ENCODE measurements at regions not wholly inside any gene's neighbourhood (a gene's known extent, or its start where the extent isn't known, plus 50 kb on each side); places are given as distances from the start of the nearest gene placed in this dataset.

DNA sequence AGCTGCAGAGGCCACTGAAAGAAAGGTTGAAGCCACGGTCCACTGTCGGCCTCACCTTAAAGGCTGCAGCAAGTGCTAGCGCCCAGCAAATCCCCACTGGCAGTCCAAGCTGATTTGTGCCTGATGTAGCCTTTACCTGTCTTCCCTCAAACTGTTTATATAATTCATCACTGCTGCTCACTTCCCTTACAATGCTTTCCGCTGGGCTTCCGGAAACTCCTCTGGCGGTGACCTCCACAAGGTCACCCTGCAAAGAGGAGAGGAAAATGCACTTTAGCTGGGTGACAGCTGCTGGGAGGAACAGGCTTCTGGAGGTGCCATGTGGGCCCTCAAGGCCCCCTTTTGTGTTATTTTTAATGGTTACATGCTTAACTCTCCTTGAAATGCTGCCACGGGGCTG lies 126.2 kb downstream of the CMPK2 start (continued):
- no peak for TF ChIP-seq GABPB1 (CRISPR knock-in tag; IDR thresholded peaks at IDR 0.05)

DNA sequence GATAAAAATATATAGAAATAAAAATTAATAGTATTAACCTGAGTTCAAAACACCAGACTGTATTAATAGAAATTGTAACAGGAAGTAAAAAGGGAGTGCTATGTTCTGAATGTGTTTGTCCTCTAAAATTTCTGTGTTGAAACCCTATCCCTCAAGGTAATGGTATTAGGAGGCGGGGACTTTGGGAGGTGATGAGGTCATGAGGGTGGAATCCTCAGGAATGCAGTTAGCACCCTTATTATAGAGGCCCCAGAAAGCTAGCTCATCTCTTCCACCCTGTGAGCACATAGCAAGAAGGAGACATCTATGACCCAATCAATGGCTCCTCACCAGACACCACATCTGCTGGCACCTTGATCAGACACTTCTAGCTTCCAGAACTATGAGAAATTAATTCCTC lies 124.5 kb downstream of the CMPK2 start:
- ATAC-seq (no peak), DNase-seq (ENCODE audit: low spot score) (no peak)
- H3K9me3 Mint-ChIP-seq: peaks cover 88% of the 10 kb centered on the region
- TF ChIP-seq, protein P1, sequence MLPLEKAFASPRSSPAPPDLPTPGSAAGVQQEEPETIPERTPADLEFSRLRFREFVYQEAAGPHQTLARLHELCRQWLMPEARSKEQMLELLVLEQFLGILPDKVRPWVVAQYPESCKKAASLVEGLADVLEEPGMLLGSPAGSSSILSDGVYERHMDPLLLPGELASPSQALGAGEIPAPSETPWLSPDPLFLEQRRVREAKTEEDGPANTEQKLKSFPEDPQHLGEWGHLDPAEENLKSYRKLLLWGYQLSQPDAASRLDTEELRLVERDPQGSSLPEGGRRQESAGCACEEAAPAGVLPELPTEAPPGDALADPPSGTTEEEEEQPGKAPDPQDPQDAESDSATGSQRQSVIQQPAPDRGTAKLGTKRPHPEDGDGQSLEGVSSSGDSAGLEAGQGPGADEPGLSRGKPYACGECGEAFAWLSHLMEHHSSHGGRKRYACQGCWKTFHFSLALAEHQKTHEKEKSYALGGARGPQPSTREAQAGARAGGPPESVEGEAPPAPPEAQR (CRISPR knock-in tag; IDR thresholded peaks at IDR 0.05): no peak
- TF ChIP-seq TP53 (CRISPR knock-in tag; IDR thresholded peaks at IDR 0.05) (no peak), ZNF317 (CRISPR knock-in tag; IDR thresholded peaks at IDR 0.05; ENCODE audit: borderline replicate concordance, low read depth) (no peak), MXD4 (CRISPR knock-in tag; IDR thresholded peaks at IDR 0.05; ENCODE audit: borderline replicate concordance) (no peak), NR1H2 (CRISPR knock-in tag; IDR thresholded peaks at IDR 0.05) (no peak)
- TF ChIP-seq, protein P2, sequence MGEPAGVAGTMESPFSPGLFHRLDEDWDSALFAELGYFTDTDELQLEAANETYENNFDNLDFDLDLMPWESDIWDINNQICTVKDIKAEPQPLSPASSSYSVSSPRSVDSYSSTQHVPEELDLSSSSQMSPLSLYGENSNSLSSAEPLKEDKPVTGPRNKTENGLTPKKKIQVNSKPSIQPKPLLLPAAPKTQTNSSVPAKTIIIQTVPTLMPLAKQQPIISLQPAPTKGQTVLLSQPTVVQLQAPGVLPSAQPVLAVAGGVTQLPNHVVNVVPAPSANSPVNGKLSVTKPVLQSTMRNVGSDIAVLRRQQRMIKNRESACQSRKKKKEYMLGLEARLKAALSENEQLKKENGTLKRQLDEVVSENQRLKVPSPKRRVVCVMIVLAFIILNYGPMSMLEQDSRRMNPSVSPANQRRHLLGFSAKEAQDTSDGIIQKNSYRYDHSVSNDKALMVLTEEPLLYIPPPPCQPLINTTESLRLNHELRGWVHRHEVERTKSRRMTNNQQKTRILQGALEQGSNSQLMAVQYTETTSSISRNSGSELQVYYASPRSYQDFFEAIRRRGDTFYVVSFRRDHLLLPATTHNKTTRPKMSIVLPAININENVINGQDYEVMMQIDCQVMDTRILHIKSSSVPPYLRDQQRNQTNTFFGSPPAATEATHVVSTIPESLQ (CRISPR knock-in tag; IDR thresholded peaks at IDR 0.05): no peak
- TF ChIP-seq, protein P3, sequence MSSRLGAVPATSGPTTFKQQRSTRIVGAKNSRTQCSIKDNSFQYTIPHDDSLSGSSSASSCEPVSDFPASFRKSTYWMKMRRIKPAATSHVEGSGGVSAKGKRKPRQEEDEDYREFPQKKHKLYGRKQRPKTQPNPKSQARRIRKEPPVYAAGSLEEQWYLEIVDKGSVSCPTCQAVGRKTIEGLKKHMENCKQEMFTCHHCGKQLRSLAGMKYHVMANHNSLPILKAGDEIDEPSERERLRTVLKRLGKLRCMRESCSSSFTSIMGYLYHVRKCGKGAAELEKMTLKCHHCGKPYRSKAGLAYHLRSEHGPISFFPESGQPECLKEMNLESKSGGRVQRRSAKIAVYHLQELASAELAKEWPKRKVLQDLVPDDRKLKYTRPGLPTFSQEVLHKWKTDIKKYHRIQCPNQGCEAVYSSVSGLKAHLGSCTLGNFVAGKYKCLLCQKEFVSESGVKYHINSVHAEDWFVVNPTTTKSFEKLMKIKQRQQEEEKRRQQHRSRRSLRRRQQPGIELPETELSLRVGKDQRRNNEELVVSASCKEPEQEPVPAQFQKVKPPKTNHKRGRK (CRISPR knock-in tag; IDR thresholded peaks at IDR 0.05; ENCODE audit: borderline replicate concordance): no peak
- TF ChIP-seq, protein P4, sequence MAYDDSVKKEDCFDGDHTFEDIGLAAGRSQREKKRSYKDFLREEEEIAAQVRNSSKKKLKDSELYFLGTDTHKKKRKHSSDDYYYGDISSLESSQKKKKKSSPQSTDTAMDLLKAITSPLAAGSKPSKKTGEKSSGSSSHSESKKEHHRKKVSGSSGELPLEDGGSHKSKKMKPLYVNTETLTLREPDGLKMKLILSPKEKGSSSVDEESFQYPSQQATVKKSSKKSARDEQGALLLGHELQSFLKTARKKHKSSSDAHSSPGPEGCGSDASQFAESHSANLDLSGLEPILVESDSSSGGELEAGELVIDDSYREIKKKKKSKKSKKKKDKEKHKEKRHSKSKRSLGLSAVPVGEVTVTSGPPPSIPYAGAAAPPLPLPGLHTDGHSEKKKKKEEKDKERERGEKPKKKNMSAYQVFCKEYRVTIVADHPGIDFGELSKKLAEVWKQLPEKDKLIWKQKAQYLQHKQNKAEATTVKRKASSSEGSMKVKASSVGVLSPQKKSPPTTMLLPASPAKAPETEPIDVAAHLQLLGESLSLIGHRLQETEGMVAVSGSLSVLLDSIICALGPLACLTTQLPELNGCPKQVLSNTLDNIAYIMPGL (CRISPR knock-in tag; IDR thresholded peaks at IDR 0.05): no peak
- H3K27ac Mint-ChIP-seq: no peak overlapping the region
- H3K4me1 Mint-ChIP-seq: no peaks in the 10 kb centered on the region
- H3K4me3 Mint-ChIP-seq: no peak overlapping the region
- peaks cover 66% of the 10 kb centered on the region for H3K36me3 Mint-ChIP-seq
- POLR2A ChIA-PET: no interaction called here
- CTCF ChIA-PET: no interaction called here
- H3K27me3 Mint-ChIP-seq (ENCODE audit: low read depth): peaks cover 24% of the 10 kb centered on the region

DNA sequence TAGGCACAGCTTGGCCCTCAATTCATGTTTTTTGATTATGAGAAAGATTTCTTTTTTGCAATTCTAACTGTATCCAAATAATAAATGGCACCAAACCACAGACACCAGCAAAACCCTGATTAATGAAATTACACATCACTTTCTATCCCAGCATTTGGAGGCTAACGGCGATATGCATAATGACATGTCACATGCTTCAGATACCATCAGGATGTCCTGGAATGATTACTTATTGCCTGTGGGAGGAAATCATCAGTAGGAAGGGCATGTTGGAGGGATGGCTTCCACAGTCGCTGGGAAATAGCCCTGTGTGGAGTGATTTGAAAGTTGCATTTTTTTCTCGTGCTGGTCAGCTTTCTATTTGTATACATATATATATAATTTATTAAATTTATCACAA lies 121.7 kb downstream of the CMPK2 start:
- TF ChIP-seq, protein P5, sequence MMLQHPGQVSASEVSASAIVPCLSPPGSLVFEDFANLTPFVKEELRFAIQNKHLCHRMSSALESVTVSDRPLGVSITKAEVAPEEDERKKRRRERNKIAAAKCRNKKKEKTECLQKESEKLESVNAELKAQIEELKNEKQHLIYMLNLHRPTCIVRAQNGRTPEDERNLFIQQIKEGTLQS (CRISPR knock-in tag; conservative IDR thresholded peaks at IDR 0.05): no peak
- TF ChIP-seq MYBL2 (CRISPR knock-in tag; IDR thresholded peaks at IDR 0.05): no peak
- TF ChIP-seq ZNF138 (CRISPR knock-in tag; conservative IDR thresholded peaks at IDR 0.05): no peak
- no peak for TF ChIP-seq ZNF263 (CRISPR knock-in tag; IDR thresholded peaks at IDR 0.05; ENCODE audit: low read depth)
- ATAC-seq (no peak), DNase-seq (ENCODE audit: low spot score) (no peak)
- ChIA-PET CTCF (no interaction called here), POLR2A (no interaction called here)
- H3K27me3 Mint-ChIP-seq (ENCODE audit: low read depth): peaks cover 23% of the 10 kb centered on the region
- no peak overlapping the region for H3K4me3 Mint-ChIP-seq
- peaks cover 66% of the 10 kb centered on the region for H3K36me3 Mint-ChIP-seq
- peaks cover 85% of the 10 kb centered on the region for H3K9me3 Mint-ChIP-seq
- H3K4me1 Mint-ChIP-seq: no peaks in the 10 kb centered on the region
- no peak overlapping the region for H3K27ac Mint-ChIP-seq

DNA sequence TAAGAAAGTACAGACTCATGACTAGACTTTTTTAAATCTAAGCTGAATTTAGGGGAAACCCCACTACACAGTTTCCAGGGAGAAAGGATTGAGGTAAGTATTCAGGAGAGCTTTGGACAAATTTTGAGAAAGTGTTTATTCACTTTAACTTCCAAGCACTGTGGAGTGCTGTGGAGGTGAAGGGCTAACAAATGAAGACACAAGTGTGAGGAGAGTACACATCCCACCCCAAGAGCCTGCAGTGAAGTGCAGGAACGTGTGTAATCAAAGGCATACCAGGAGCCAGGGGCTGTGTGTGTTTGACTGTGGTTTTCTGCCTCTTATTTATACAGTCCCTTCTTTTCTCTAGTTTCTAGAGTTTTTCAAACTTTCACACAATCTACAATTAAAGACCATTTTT lies 118.3 kb downstream of the CMPK2 start:
- Mint-ChIP-seq H3K27ac (no peak overlapping the region), H3K4me3 (no peak overlapping the region), H3K27me3 (ENCODE audit: low read depth) (peaks cover 19% of the 10 kb centered on the region), H3K36me3 (peaks cover 72% of the 10 kb centered on the region), H3K4me1 (no peaks in the 10 kb centered on the region), H3K9me3 (peaks cover 86% of the 10 kb centered on the region)
- DNase-seq (ENCODE audit: low spot score): no peak
- ChIA-PET CTCF (no interaction called here), POLR2A (no interaction called here)
- no peak for ATAC-seq
- TF ChIP-seq, protein P6, sequence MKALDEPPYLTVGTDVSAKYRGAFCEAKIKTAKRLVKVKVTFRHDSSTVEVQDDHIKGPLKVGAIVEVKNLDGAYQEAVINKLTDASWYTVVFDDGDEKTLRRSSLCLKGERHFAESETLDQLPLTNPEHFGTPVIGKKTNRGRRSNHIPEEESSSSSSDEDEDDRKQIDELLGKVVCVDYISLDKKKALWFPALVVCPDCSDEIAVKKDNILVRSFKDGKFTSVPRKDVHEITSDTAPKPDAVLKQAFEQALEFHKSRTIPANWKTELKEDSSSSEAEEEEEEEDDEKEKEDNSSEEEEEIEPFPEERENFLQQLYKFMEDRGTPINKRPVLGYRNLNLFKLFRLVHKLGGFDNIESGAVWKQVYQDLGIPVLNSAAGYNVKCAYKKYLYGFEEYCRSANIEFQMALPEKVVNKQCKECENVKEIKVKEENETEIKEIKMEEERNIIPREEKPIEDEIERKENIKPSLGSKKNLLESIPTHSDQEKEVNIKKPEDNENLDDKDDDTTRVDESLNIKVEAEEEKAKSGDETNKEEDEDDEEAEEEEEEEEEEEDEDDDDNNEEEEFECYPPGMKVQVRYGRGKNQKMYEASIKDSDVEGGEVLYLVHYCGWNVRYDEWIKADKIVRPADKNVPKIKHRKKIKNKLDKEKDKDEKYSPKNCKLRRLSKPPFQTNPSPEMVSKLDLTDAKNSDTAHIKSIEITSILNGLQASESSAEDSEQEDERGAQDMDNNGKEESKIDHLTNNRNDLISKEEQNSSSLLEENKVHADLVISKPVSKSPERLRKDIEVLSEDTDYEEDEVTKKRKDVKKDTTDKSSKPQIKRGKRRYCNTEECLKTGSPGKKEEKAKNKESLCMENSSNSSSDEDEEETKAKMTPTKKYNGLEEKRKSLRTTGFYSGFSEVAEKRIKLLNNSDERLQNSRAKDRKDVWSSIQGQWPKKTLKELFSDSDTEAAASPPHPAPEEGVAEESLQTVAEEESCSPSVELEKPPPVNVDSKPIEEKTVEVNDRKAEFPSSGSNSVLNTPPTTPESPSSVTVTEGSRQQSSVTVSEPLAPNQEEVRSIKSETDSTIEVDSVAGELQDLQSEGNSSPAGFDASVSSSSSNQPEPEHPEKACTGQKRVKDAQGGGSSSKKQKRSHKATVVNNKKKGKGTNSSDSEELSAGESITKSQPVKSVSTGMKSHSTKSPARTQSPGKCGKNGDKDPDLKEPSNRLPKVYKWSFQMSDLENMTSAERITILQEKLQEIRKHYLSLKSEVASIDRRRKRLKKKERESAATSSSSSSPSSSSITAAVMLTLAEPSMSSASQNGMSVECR (CRISPR knock-in tag; IDR thresholded peaks at IDR 0.05; ENCODE audit: borderline replicate concordance): no peak
- TF ChIP-seq, protein P7, sequence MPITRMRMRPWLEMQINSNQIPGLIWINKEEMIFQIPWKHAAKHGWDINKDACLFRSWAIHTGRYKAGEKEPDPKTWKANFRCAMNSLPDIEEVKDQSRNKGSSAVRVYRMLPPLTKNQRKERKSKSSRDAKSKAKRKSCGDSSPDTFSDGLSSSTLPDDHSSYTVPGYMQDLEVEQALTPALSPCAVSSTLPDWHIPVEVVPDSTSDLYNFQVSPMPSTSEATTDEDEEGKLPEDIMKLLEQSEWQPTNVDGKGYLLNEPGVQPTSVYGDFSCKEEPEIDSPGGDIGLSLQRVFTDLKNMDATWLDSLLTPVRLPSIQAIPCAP (CRISPR knock-in tag; IDR thresholded peaks at IDR 0.05): no peak
- TF ChIP-seq, protein P8, sequence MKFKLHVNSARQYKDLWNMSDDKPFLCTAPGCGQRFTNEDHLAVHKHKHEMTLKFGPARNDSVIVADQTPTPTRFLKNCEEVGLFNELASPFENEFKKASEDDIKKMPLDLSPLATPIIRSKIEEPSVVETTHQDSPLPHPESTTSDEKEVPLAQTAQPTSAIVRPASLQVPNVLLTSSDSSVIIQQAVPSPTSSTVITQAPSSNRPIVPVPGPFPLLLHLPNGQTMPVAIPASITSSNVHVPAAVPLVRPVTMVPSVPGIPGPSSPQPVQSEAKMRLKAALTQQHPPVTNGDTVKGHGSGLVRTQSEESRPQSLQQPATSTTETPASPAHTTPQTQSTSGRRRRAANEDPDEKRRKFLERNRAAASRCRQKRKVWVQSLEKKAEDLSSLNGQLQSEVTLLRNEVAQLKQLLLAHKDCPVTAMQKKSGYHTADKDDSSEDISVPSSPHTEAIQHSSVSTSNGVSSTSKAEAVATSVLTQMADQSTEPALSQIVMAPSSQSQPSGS (CRISPR knock-in tag; IDR thresholded peaks at IDR 0.05; ENCODE audit: borderline replicate concordance, low read depth): no peak

Data from WTC11 (cell line).